ENCODE measurements at regions not wholly inside any gene's neighbourhood (a gene's known extent, or its start where the extent isn't known, plus 50 kb on each side); places are given as distances from the start of the nearest gene placed in this dataset.
"Not testable (repeated sequence)": the region's sequence is repeated elsewhere in the genome, so short reads cannot be mapped to it uniquely, and the experiment has no call there.

DNA sequence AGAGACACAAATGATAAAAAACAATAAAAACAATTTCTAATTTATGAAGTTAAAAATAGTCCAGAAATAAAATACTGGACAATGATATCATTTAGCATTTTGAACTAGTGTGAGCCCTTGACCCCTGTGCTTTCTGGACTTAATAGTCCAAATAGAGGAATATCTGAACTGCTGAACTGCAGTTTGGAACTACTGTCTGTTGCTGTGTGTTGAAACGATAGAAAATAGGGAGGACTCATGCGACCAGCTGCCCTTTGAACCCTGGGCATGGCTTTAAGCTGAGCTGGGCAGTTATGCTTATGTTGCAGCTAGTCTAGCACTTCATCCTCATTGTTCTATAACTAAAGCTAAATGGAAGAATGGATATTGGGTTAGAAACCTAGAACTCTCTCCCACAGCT, 99.5 kb downstream of the FMR1NB start:
- no peak for DNase-seq (ENCODE audit: extremely low read depth in 1 of 2, low read depth in 1 of 2)

DNA sequence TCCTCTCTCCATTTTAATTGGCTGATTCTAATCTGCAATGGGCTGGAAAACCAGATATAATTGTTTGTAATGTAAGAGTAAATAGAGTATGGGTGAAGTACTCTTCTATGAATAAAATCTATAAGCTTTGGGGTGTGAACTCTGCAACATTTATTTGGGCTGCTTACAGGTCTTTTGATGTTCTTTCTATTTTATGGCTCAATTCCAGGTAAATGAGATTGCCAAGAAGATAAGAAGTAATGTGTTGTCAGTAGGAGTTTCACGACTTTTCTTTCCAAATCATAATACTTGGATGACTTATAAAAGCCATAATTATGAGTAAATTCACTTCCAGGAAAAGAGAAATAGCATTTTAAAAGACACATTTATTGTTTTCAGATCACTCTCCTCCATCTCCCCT, 103.5 kb downstream of the FMR1NB start:
- DNase-seq (ENCODE audit: extremely low read depth in 1 of 2, low read depth in 1 of 2), result no peak

DNA sequence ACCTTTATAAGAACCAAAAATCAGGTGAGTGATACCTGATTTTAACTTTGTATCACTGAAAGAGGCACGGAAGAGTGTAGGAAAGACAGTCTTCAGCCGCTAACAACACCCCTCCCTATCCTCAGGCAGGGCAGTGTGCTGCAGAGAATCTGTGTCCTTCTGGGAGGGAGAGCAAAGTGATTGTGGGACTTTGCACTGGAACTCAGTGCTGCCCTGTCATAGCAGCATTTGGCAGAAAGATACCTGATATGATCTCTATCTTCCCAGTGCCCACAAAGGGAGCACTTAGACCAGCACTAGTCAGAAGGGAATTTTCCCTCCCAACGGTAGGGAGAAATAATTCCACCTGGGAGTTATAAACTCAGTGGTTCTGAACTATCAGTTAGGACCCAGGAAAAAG, 139.0 kb downstream of the FMR1NB start:
- DNase-seq (ENCODE audit: extremely low read depth in 1 of 2, low read depth in 1 of 2), result no peak

DNA sequence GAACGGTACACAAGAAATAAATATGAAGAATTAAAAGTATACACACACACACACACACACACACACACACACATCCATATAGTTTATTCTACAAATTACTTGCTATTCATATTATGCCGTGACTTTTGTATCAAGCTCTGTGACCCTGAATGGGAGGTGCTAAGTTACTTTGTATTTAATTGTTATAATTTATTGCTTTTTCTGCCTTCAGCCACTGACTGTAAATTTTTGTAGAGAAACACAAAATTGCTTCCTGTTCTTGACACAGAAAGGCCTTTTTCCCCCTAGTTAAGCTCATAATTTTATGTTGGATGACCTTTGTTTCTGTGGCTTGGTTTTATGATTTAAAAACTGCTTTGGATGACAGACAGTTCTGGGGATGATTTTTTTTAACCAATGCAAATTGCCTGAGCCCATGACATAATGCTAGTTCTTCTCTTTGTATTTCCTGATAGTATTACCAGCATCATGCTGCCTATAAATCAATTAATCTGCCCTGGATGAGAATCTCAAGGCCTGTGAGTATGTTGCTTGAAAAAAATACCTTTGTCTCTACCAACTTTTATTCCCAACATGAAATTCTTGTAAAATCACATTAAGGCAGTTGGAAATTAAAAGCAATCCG, 140.0 kb downstream of the FMR1NB start:
- no peak for DNase-seq (ENCODE audit: extremely low read depth in 1 of 2, low read depth in 1 of 2)

DNA sequence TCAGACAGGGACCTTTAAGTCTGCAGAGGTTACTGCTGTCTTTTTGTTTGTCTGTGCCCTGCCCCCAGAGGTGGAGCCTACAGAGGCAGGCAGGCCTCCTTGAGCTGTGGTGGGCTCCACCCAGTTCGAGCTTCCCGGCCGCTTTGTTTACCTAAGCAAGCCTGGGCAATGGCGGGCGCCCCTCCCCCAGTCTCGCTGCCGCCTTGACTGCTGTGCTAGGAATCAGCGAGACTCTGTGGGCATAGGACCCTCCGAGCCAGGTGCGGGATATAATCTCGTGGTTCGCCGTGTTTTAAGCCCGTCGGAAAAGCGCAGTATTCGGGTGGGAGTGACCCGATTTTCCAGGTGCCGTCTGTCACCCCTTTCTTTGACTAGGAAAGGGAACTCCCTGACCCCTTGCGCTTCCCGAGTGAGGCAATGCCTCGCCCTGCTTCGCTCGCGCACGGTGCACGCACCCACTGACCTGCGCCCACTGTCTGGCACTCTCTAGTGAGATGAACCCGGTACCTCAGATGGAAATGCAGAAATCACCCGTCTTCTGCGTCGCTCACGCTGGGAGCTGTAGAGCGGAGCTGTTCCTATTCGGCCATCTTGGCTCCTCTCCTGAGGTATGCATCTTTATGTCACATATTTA, 147.9 kb downstream of the FMR1NB start:
- DNase-seq (ENCODE audit: extremely low read depth in 1 of 2, low read depth in 1 of 2), result not testable (repeated sequence)

DNA sequence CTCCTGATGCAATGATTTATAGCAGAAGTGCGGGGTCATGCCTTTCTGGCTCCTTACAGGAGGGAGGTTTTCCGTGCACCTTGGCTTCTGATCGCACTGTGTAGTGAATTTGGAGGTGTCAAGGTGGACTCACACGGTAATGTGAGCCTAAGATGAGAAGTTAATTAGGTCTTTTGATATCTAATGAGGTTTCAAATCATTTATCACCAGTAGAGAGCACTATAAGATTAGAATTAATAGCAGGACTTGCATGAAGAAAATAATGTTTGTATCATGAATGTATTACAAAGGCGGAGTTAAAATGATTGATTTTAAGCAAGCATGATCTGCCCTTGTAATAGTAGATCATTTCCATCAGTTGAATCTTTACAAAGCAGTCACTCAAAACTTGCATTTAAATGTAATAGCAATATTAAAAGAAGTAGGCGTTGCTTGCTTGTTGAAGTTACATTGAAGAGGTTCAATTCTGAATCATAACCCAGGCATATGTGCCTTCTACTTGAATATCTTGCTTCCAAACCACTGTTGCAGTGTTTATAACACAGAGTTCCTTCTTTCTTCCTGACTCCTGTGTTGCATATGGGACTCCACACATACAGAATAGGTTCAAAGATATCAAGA, 152.1 kb downstream of the FMR1NB start:
- no peak for DNase-seq (ENCODE audit: extremely low read depth in 1 of 2, low read depth in 1 of 2)

DNA sequence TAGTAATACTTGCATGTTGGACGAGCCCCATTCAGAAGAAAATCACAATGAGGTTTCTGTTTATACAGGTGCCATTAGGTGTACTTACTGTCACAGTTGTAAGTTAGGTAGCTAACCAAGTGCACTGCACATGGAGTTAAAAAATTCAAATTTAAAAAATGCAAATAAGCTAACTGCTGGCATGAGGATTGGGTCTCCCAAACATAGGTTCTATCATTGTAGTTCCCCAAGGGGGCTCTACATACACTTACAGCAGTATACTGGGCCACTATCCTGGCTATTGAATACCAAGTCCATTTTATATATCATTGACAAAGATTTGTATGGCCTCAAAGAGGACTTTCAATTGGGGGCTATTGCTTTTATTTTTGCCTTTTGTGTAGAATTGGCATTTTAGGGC, 153.4 kb downstream of the FMR1NB start:
- DNase-seq (ENCODE audit: extremely low read depth in 1 of 2, low read depth in 1 of 2), result no peak

DNA sequence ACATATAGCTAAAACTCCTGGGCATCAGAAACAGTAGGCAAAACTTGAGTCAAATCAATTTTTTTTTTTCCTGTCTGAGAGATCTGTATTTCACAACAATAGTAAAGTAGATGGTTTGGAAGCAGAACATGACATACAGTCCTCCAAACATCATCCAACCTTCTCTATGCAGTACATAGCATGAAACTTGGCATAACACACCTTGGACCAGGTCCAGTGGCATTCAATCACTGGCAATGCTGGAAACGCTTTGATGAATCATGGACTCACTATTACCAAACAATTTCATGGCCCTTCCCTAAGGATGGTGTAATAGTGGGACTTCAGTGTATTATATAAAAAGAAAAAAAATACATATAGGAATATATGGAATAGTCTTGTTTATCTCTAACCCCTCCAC, 154.6 kb downstream of the FMR1NB start:
- no peak for DNase-seq (ENCODE audit: extremely low read depth in 1 of 2, low read depth in 1 of 2)

DNA sequence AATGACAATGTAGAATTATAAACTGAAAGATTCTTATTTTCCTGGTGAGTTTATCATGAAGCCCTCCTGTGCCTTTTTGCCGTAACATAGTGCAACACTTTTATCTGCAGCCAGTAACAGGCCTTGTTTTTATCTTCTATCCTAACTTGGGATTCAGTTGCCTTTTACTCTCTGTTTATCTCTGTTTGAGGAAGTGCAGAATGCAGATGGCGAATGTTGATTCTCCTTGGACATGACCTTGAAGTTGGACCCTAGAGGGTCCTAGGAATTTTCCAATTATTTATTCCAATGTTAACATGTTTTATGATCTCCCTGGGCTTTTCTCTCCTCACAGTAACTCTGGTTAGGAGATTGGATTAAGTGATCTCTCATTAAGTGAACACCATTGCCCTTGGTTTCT, 165.0 kb downstream of the FMR1NB start:
- no peak for DNase-seq (ENCODE audit: extremely low read depth in 1 of 2, low read depth in 1 of 2)

DNA sequence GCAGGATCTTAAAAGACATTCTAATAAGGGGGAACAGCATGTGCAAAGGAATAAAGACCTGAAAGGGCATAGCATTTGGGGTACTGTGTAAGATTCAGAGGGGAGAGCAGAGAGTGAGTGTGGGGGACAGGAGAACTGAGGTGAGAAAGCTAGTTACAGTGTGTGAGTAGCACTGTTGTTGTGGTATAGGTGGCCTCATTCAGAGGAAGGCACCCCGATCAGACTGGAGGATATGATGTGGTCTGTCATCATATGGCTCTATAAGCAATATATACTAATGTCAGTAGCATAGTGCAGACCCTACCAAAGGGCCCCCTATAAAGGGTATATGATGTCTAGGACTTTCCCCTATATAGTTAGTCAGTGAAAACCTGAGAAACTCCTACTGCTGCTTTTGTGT, 175.8 kb downstream of the FMR1NB start:
- DNase-seq (ENCODE audit: extremely low read depth in 1 of 2, low read depth in 1 of 2), result no peak

DNA sequence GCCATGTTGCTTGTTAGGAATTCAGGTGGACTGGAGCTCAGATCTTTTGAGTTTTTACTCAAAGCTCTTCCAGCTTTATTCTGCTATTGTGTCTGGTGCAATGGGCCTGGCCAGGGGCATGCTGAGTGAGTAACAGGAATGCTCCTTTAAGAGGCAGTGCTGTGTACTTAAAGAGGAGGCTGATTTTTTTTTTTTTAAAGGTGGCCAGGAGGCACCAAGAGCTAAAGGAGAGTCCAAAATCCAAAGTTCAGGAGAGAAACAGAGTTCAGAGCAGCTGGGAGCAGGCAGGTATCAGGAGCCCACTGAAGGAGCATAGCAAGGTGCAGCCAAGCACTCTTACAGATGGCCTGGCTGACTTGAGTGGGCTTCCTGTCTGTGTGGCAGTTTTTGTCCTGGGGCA, 178.7 kb downstream of the FMR1NB start:
- DNase-seq (ENCODE audit: extremely low read depth in 1 of 2, low read depth in 1 of 2), result no peak

DNA sequence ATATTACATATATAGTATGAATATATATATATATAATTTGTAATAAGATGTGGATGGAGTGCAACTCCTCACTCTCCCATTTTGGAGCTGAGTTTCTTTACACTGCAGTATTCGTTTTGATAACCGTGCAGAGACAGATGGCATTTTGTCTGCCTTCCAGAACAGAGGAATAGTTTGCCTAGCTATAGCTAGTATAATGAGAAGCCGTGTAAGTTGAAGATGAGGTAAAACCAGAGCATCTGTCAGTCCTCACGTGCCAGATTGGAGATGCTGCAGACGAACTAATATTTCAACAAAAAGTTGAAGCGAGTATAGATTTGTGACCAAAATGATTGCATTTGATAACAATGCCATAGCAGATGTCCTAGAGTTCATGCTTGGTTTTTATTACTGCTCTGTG, 180.6 kb downstream of the FMR1NB start:
- DNase-seq (ENCODE audit: extremely low read depth in 1 of 2, low read depth in 1 of 2), result no peak

DNA sequence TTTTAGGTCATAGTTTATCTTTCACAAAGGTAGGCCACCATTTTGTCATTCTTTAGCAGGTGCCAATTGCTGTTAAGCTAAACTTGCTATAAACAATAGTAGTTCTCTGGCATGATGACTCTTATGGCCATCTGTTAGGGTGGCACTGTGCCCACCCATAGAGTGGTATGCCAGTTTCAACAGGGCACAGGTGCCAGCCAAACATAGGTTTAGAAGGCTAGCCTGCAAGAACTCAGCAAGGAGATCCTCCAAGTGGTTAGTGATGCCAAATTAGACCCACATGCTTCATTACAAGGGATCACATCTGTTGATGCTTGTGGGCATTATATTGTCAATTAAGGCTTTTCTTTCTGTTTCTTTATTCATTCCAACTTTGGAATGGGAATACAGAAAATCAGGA, 204.5 kb downstream of the FMR1NB start:
- DNase-seq (ENCODE audit: extremely low read depth in 1 of 2, low read depth in 1 of 2), result no peak

DNA sequence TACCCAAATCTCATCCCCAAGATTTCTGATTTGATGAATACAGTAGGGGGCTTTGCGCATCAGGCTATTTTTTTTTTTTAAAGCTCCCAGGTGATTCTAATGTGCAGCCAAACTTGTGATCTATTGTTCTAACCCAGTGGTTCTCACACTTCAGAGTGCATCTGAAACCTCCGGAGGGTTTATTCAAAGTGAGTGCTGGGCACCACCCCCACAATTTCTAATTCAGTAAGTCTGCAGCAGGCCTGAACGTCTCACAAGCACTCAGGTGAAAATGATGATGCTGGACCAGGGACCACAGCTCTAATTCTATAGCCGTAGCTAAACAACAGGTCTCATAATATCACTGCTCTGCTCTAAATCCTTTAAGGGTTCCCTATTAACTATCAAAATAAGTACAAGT, 211.4 kb downstream of the FMR1NB start:
- no peak for DNase-seq (ENCODE audit: extremely low read depth in 1 of 2, low read depth in 1 of 2)

DNA sequence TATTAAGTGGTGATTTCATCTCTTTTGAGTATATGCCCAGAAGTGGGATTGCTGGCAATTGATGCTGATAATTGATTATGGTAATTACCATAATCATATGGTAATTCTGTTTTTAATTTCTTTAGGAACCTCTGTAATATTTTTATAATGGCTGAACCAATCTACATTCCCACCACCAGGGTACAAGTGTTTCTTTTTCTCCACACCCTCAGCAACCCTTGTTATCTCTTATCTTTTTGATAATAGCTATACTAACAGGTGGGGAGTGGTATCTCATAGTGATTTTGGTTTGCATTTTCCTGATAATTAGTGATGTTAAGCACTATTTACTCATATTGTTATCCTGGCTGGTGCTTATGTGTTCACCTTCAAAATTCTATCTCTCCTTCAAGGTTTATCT, 212.6 kb downstream of the FMR1NB start:
- no peak for DNase-seq (ENCODE audit: extremely low read depth in 1 of 2, low read depth in 1 of 2)

DNA sequence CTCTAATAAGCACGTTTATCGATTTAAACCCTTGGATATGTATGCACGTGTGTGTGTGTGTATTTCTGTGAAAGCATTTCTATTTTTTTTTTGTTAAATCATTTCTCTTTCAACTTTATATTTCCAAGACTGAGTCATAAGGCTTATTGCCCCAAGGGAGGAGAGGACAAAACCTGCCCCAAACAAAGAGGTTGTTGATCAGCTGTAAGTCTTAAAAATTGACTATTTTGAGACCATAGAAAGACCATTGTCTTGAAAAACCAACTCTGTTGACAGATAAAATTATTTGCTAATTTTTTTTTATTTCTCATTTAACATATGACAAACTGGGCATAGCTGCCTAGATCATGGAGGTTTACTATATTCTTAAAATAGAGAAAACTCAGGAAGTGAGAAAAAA, 222.4 kb downstream of the FMR1NB start:
- no peak for DNase-seq (ENCODE audit: extremely low read depth in 1 of 2, low read depth in 1 of 2)

DNA sequence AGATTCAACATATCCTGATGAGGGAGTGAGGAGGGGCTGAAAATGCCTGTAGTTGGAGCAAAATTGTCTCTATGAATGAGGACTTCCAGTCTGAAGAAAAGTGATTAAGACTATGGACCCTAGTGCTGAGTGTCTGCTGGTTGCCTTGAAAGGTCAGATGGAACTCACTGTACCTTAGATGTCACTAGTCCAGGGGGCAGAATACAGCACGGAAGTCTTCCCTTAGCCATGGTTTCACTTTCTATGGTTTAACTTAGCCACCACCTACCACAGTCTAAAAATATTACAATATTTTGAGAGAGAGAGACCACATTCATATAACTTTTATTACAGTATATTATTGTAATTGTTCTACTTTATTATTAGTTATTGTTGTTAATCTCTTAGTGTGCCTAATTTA, 223.1 kb downstream of the FMR1NB start:
- no peak for DNase-seq (ENCODE audit: extremely low read depth in 1 of 2, low read depth in 1 of 2)

DNA sequence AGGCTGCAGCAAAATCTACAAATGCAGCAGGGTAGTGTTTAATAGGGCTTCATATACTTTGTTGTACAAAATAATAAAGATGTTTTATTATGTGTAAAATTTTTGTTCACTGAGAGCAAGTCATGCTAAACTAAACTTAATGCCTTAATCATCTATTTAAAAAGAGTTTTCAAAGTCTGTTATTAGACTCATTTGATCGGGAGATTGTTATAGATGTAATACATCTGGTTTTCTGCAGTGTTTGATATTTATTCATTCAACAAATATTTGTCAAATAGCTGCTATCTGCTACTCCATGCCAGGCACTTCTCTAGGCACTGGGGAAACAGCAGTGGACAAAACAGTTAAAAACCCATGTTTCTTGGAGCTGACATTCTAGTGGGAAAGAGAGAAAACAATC, 233.6 kb downstream of the FMR1NB start:
- DNase-seq (ENCODE audit: extremely low read depth in 1 of 2, low read depth in 1 of 2), result no peak

DNA sequence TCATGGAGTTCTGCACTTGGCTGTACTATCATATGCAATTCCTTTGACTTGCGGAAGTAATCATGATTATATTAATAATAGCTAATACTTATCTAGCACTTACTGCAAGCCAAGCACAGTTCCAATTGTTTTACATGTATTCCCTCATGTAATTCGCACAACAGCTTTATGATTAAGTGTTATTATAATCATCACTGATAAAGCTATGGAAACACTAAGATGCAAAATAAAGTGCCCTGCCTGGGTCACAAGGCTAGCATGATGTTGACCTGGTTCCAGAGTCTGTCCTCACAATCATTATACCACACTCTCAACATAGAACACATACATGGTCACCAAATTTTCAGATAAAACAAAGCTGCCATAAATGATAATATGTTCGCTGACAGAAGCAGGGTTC, 234.6 kb downstream of the FMR1NB start:
- no peak for DNase-seq (ENCODE audit: extremely low read depth in 1 of 2, low read depth in 1 of 2)

DNA sequence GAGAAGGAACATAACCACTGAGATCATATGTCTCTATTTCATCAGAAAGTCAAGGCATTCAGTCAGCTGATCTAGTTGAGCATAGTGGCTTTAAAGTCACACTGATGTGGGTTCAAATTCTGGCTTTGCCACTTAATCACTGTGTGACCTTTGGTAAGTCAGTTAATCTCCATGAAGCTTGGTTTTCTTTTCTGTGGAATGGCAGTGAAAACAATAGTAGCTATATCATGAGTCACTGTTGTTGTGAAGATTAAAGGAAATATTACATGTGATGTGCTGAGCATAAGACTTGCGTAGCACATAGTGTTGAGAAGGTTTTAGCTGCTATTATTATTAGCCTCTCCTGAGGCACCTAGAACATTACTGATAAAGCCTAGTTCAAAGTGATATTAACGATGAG, 242.2 kb downstream of the FMR1NB start:
- no peak for DNase-seq (ENCODE audit: extremely low read depth in 1 of 2, low read depth in 1 of 2)

DNA sequence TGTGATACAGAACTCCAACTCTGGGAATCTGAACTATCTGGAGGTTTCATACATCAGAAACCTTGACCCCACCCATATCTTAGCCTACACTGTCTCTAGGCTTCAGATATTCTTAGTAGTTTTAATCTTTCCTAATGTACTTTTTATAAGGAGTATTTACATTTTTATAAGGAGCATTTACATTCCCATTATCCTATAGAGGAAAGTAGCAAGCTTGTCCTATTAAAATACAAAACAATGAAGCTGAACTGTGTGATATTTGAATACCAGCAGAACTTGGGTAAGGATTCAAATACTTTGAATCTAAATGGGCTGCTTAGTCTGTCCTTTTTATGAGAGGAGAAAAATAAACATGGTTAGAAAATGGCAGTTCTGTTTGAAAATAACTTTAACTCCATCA, 247.4 kb downstream of the FMR1NB start:
- DNase-seq (ENCODE audit: extremely low read depth in 1 of 2, low read depth in 1 of 2), result no peak

DNA sequence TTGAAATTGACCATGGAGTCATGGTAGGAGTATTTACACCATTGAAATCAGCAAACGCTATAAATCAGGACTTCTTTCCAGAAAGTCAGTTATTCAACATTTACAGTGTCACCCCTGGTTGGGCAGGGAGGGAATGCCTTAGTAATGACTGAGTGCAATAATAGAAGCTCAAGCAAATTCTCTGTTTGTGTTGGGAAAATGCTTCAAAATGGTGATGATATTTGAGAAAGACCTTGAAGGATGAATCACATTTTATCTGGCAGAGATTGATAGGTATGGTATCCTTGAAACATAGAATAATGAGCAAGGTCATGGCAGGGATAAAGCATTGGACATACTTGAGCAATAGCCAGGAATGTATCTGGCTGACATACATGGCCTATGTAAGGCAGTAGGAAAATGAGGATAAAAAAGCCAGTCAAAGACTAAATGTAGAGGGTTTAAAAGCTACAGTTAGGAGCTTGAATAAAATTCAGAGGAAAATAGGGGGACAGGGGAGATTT, 248.7 kb downstream of the FMR1NB start:
- no peak for DNase-seq (ENCODE audit: extremely low read depth in 1 of 2, low read depth in 1 of 2)

DNA sequence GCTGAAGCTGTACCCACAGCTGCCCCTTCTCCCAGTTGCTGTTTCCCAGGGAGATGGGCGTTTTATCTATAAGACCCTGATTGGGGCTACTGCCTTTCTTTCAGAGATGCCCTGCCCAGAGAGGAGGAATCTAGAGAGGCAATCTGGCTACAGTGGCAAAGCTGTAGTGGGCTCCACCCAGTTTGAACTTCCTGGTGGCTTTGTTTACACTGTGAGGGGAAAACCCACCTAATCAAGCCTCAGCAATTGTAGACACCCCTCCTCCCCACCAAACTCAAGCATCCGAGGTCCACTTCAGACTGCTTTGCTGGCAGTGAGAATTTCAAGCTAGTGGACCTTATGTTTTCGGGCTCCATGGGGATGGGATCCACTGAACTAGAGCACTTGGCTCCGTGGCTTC, 240.4 kb upstream of the AFF2 start:
- DNase-seq (ENCODE audit: extremely low read depth in 1 of 2, low read depth in 1 of 2), result no peak

Measured in activated CD8-positive, alpha-beta memory T cell treated with anti-CD3 and anti-CD28 coated beads for 1 hour (primary cell).